HAP-1 (cell line): ENCODE measurements at regions not wholly inside any gene's neighbourhood (a gene's known extent, or its start where the extent isn't known, plus 50 kb on each side); places are given as distances from the start of the nearest gene placed in this dataset.
A peak's percentile ranks its signal among the peaks of the same experiment; 100 is the strongest.
"Not testable (repeated sequence)": the region's sequence is repeated elsewhere in the genome, so short reads cannot be mapped to it uniquely, and the experiment has no call there.

ENCODE experiments used
- DNase-seq, 2 experiments: peaks; one replicate each; pipeline ENCODE4 v3.0.0-alpha.2; 2016 to 2020; ENCODE audit warnings: low spot score in 2 of 2
- H3K27me3 ChIP-seq: fragments of 250-450 bp; sonication (Bioruptor Pico); 2 replicates; pipeline ENCODE4 v1.5.1; 2020; ENCODE audit warnings: low read depth, mild to moderate bottlenecking, moderate library complexity
- H3K36me3 ChIP-seq: fragments of 250-450 bp; sonication (Bioruptor Pico); replicated peaks from 2 replicates; pipeline ENCODE4 v1.5.1; 2020; ENCODE audit warnings: mild to moderate bottlenecking
- H3K4me1 ChIP-seq: fragments of 250-450 bp; sonication (Bioruptor Pico); 2 replicates; pipeline ENCODE4 v1.5.1; 2020; ENCODE audit warnings: mild to moderate bottlenecking
- H3K4me3 ChIP-seq: fragments of 250-450 bp; sonication (Bioruptor Pico); 2 replicates; pipeline ENCODE4 v1.5.1; 2020; ENCODE audit warnings: mild to moderate bottlenecking, moderate library complexity
- H3K9me3 ChIP-seq: fragments of 250-450 bp; sonication (Bioruptor Pico); 2 replicates; pipeline ENCODE4 v1.5.1; 2020; ENCODE audit warnings: mild to moderate bottlenecking, moderate library complexity
- in situ Hi-C: fragments of 300-500 bp; cut with MboI; formaldehyde crosslinking; loops from 3 replicates; pipeline ENCODE4 v1.14.3; 2020; ENCODE audit warnings: low sequenced_read_pairs, inconsistent platforms, mixed read lengths

GRCh38 chr9:22590336-22591033 is 143.9 kb downstream of the DMRTA1 start:
- Histone ChIP-seq H3K4me3 (no peak overlapping the region), H3K4me1 (no peaks in the 10 kb centered on the region), H3K9me3 (no peaks in the 10 kb centered on the region), H3K27me3 (no peaks in the 10 kb centered on the region), H3K36me3 (no peaks in the 10 kb centered on the region)
- in situ Hi-C loops: no loop called here
- DNase-seq: no peak

GRCh38 chr9:22595805-22596204 is 149.2 kb downstream of the DMRTA1 start:
- no peak for DNase-seq
- Histone ChIP-seq H3K4me1 (no peaks in the 10 kb centered on the region), H3K4me3 (no peak overlapping the region), H3K36me3 (no peaks in the 10 kb centered on the region), H3K9me3 (no peaks in the 10 kb centered on the region), H3K27me3 (no peaks in the 10 kb centered on the region)
- in situ Hi-C loops: no loop called here

- no peaks in the 10 kb centered on the region for H3K9me3 ChIP-seq
- no peaks in the 10 kb centered on the region for H3K4me1 ChIP-seq
- H3K4me3 ChIP-seq: no peak overlapping the region
- no peaks in the 10 kb centered on the region for H3K36me3 ChIP-seq
- H3K27me3 ChIP-seq: no peaks in the 10 kb centered on the region
- DNase-seq: no peak
- in situ Hi-C loops: no loop called here
These were observed 170.5 kb downstream of the DMRTA1 start for GRCh38 chr9:22617156-22617555.

GRCh38 chr9:22622815-22623214 is 176.2 kb downstream of the DMRTA1 start:
- Histone ChIP-seq H3K27me3 (no peaks in the 10 kb centered on the region), H3K4me3 (no peak overlapping the region), H3K4me1 (peaks cover 3% of the 10 kb centered on the region), H3K9me3 (no peaks in the 10 kb centered on the region), H3K36me3 (no peaks in the 10 kb centered on the region)
- in situ Hi-C loops: no loop called here
- DNase-seq: no peak

- no peaks in the 10 kb centered on the region for H3K9me3 ChIP-seq
- DNase-seq: peak; percentile 10 to 11
- H3K4me1 ChIP-seq: peaks cover 3% of the 10 kb centered on the region
- no peaks in the 10 kb centered on the region for H3K27me3 ChIP-seq
- H3K4me3 ChIP-seq: no peak overlapping the region
- no peaks in the 10 kb centered on the region for H3K36me3 ChIP-seq
- in situ Hi-C loops: no loop called here
These were observed 176.6 kb downstream of the DMRTA1 start for GRCh38 chr9:22623236-22623635.

- H3K4me3 ChIP-seq: no peak overlapping the region
- no peaks in the 10 kb centered on the region for H3K27me3 ChIP-seq
- H3K4me1 ChIP-seq: peaks cover 3% of the 10 kb centered on the region
- H3K9me3 ChIP-seq: no peaks in the 10 kb centered on the region
- H3K36me3 ChIP-seq: no peaks in the 10 kb centered on the region
- in situ Hi-C loops: no loop called here
- no peak for DNase-seq
These were observed 178.9 kb downstream of the DMRTA1 start for GRCh38 chr9:22625540-22625939.

GRCh38 chr9:22643541-22643940 is 196.9 kb downstream of the DMRTA1 start:
- in situ Hi-C loops: no loop called here
- no peaks in the 10 kb centered on the region for H3K27me3 ChIP-seq
- H3K9me3 ChIP-seq: no peaks in the 10 kb centered on the region
- DNase-seq: no peak
- H3K4me3 ChIP-seq: no peak overlapping the region
- H3K4me1 ChIP-seq: no peaks in the 10 kb centered on the region
- no peaks in the 10 kb centered on the region for H3K36me3 ChIP-seq

GRCh38 chr9:22645893-22646292 is 199.3 kb downstream of the DMRTA1 start:
- H3K27me3 ChIP-seq: no peaks in the 10 kb centered on the region
- H3K4me1 ChIP-seq: no peaks in the 10 kb centered on the region
- no peak overlapping the region for H3K4me3 ChIP-seq
- no peaks in the 10 kb centered on the region for H3K9me3 ChIP-seq
- DNase-seq: no peak
- H3K36me3 ChIP-seq: no peaks in the 10 kb centered on the region
- in situ Hi-C loops: no loop called here

GRCh38 chr9:22649384-22649783 is 202.8 kb downstream of the DMRTA1 start:
- no peaks in the 10 kb centered on the region for H3K27me3 ChIP-seq
- no peaks in the 10 kb centered on the region for H3K36me3 ChIP-seq
- H3K4me3 ChIP-seq: no peak overlapping the region
- DNase-seq: no peak
- no peaks in the 10 kb centered on the region for H3K4me1 ChIP-seq
- in situ Hi-C loops: no loop called here
- H3K9me3 ChIP-seq: no peaks in the 10 kb centered on the region

- in situ Hi-C loops: no loop called here
- Histone ChIP-seq H3K27me3 (0 out of 2 replicates have a peak, but pooled peaks cover 2% of the 10 kb centered on the region), H3K36me3 (no peaks in the 10 kb centered on the region), H3K9me3 (no peaks in the 10 kb centered on the region), H3K4me1 (no peaks in the 10 kb centered on the region), H3K4me3 (no peak overlapping the region)
- no peak for DNase-seq
These were observed 203.5 kb downstream of the DMRTA1 start for GRCh38 chr9:22650145-22650544.

- in situ Hi-C loops: no loop called here
- no peaks in the 10 kb centered on the region for H3K4me1 ChIP-seq
- no peaks in the 10 kb centered on the region for H3K36me3 ChIP-seq
- H3K4me3 ChIP-seq: no peak overlapping the region
- 0 out of 2 replicates have a peak, but pooled peaks cover 2% of the 10 kb centered on the region for H3K27me3 ChIP-seq
- DNase-seq: no peak
- H3K9me3 ChIP-seq: no peaks in the 10 kb centered on the region
These were observed 204.3 kb downstream of the DMRTA1 start for GRCh38 chr9:22650946-22651345.

- Histone ChIP-seq H3K9me3 (no peaks in the 10 kb centered on the region), H3K27me3 (0 out of 2 replicates have a peak, but pooled peaks cover 2% of the 10 kb centered on the region), H3K4me3 (no peak overlapping the region), H3K4me1 (no peaks in the 10 kb centered on the region), H3K36me3 (no peaks in the 10 kb centered on the region)
- in situ Hi-C loops: no loop called here
- no peak for DNase-seq
These were observed 208.2 kb downstream of the DMRTA1 start for GRCh38 chr9:22654833-22655232.

- H3K27me3 ChIP-seq: 0 out of 2 replicates have a peak, but pooled peaks cover 2% of the 10 kb centered on the region
- H3K4me3 ChIP-seq: no peak overlapping the region
- DNase-seq: no peak
- in situ Hi-C loops: no loop called here
- no peaks in the 10 kb centered on the region for H3K36me3 ChIP-seq
- H3K4me1 ChIP-seq: no peaks in the 10 kb centered on the region
- no peaks in the 10 kb centered on the region for H3K9me3 ChIP-seq
These were observed 211.1 kb downstream of the DMRTA1 start for GRCh38 chr9:22657713-22658112.

- H3K9me3 ChIP-seq, H3K4me3 ChIP-seq, in situ Hi-C loops, H3K27me3 ChIP-seq, H3K4me1 ChIP-seq, DNase-seq, H3K36me3 ChIP-seq: not testable (repeated sequence)
These were observed 211.9 kb downstream of the DMRTA1 start for GRCh38 chr9:22658484-22658883.

GRCh38 chr9:22682536-22682935 is 235.9 kb downstream of the DMRTA1 start:
- no peak overlapping the region for H3K4me3 ChIP-seq
- no peaks in the 10 kb centered on the region for H3K9me3 ChIP-seq
- H3K27me3 ChIP-seq: no peaks in the 10 kb centered on the region
- in situ Hi-C loops: no loop called here
- H3K36me3 ChIP-seq: no peaks in the 10 kb centered on the region
- peaks cover 9% of the 10 kb centered on the region for H3K4me1 ChIP-seq
- no peak for DNase-seq
